ENCODE measurements at regions not wholly inside any gene's neighbourhood (a gene's known extent, or its start where the extent isn't known, plus 50 kb on each side); places are given as distances from the start of the nearest gene placed in this dataset.

- FAIRE-seq (no peak), DNase-seq (ENCODE audit: insufficient read length, low spot score) (no peak)
- no peak for TF ChIP-seq TAF1 (IDR thresholded peaks at IDR 0.05; ENCODE audit: low read depth, low read length)
- no peak for TF ChIP-seq PAX5 (IDR thresholded peaks at IDR 0.05; ENCODE audit: insufficient read depth, low read length, severe bottlenecking)
- no peak for TF ChIP-seq SPI1 (IDR thresholded peaks at IDR 0.05; ENCODE audit: low read depth, low read length)
- TF ChIP-seq POU2F2 (IDR thresholded peaks at IDR 0.05; ENCODE audit: low read depth, low read length): no peak
- no peak for TF ChIP-seq POLR2A (IDR thresholded peaks at IDR 0.05; ENCODE audit: low read depth, low read length)
- TF ChIP-seq POLR2AphosphoS5 (IDR thresholded peaks at IDR 0.05; ENCODE audit: low read depth, low read length): no peak
Measured at GRCh38 chr19:32168111-32168510, 177.3 kb upstream of the ZNF507 start.

DNA sequence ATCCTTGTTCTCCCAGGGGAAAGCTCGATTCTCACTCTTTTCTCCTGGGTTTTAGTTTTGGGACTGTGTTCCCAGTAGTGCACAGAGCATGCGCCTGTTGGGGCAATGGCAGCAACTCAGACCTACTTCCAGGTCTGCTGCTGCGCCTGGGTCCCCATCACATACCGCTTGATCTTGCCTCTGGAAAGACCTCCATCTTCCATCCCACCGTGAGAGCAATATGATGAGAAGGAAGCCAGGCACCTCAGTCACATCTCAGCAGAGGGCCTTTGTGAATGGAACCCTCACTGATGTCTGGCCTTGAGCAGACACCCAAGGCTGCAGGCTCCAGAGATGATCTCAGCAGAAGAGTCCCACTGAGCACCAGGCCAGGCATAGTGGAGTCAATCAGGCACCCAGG lies 176.8 kb upstream of the ZNF507 start:
- DNase-seq (ENCODE audit: insufficient read length, low spot score) (no peak), FAIRE-seq (no peak)
- TF ChIP-seq PAX5 (IDR thresholded peaks at IDR 0.05; ENCODE audit: insufficient read depth, low read length, severe bottlenecking) (no peak), POU2F2 (IDR thresholded peaks at IDR 0.05; ENCODE audit: low read depth, low read length) (no peak), TAF1 (IDR thresholded peaks at IDR 0.05; ENCODE audit: low read depth, low read length) (no peak), POLR2AphosphoS5 (IDR thresholded peaks at IDR 0.05; ENCODE audit: low read depth, low read length) (no peak), SPI1 (IDR thresholded peaks at IDR 0.05; ENCODE audit: low read depth, low read length) (no peak), POLR2A (IDR thresholded peaks at IDR 0.05; ENCODE audit: low read depth, low read length) (no peak)

GRCh38 chr19:32171719-32172151 lies 173.7 kb upstream of the ZNF507 start:
- TF ChIP-seq POLR2A (IDR thresholded peaks at IDR 0.05; ENCODE audit: low read depth, low read length): no peak
- no peak for TF ChIP-seq POLR2AphosphoS5 (IDR thresholded peaks at IDR 0.05; ENCODE audit: low read depth, low read length)
- no peak for TF ChIP-seq POU2F2 (IDR thresholded peaks at IDR 0.05; ENCODE audit: low read depth, low read length)
- no peak for TF ChIP-seq SPI1 (IDR thresholded peaks at IDR 0.05; ENCODE audit: low read depth, low read length)
- no peak for FAIRE-seq
- no peak for DNase-seq (ENCODE audit: insufficient read length, low spot score)

DNA sequence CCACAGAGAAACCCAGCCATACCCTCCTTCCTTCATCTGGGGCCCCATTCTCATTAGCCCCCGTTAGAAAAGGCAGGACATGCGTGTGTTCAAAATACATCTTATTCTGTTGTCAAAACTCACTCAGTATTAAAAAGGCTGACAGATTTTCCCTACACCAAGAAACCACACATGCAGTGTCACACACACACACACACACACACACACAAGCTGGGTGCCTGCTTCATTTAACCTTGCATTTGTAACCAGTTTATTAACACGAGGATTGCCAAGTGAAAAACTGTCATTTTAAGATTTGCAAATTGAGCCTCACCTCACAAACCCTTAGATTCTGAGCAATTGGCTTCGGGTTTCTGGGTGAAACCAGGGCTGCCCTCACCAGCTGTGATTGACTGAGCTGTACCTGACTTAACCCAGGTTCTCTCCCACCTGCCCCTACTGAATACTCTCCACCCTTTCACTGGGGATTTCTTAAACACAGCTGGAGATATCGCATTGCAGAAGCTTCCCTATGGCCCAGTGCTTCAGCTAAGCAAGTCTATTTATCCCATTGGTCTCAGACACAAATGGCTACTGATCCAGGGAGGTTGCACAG lies 172.7 kb upstream of the ZNF507 start:
- FAIRE-seq (no peak), DNase-seq (ENCODE audit: insufficient read length, low spot score) (no peak)
- no peak for TF ChIP-seq POLR2A (IDR thresholded peaks at IDR 0.05; ENCODE audit: low read depth, low read length)
- TF ChIP-seq POU2F2 (IDR thresholded peaks at IDR 0.05; ENCODE audit: low read depth, low read length): no peak
- no peak for TF ChIP-seq TAF1 (IDR thresholded peaks at IDR 0.05; ENCODE audit: low read depth, low read length)
- no peak for TF ChIP-seq SPI1 (IDR thresholded peaks at IDR 0.05; ENCODE audit: low read depth, low read length)
- no peak for TF ChIP-seq PAX5 (IDR thresholded peaks at IDR 0.05; ENCODE audit: insufficient read depth, low read length, severe bottlenecking)
- TF ChIP-seq POLR2AphosphoS5 (IDR thresholded peaks at IDR 0.05; ENCODE audit: low read depth, low read length): no peak

- DNase-seq (ENCODE audit: insufficient read length, low spot score) (no peak), FAIRE-seq (no peak)
- TF ChIP-seq POU2F2 (IDR thresholded peaks at IDR 0.05; ENCODE audit: low read depth, low read length): no peak
- TF ChIP-seq SPI1 (IDR thresholded peaks at IDR 0.05; ENCODE audit: low read depth, low read length): no peak
- TF ChIP-seq TAF1 (IDR thresholded peaks at IDR 0.05; ENCODE audit: low read depth, low read length): no peak
Measured at GRCh38 chr19:32173836-32174235, 171.6 kb upstream of the ZNF507 start.

GRCh38 chr19:32174386-32175113 lies 170.9 kb upstream of the ZNF507 start:
- no peak for FAIRE-seq
- no peak for DNase-seq (ENCODE audit: insufficient read length, low spot score)
- TF ChIP-seq POLR2AphosphoS5 (IDR thresholded peaks at IDR 0.05; ENCODE audit: low read depth, low read length) (no peak), POLR2A (IDR thresholded peaks at IDR 0.05; ENCODE audit: low read depth, low read length) (no peak), TAF1 (IDR thresholded peaks at IDR 0.05; ENCODE audit: low read depth, low read length) (no peak), SPI1 (IDR thresholded peaks at IDR 0.05; ENCODE audit: low read depth, low read length) (no peak), POU2F2 (IDR thresholded peaks at IDR 0.05; ENCODE audit: low read depth, low read length) (no peak), PAX5 (IDR thresholded peaks at IDR 0.05; ENCODE audit: insufficient read depth, low read length, severe bottlenecking) (no peak)

DNA sequence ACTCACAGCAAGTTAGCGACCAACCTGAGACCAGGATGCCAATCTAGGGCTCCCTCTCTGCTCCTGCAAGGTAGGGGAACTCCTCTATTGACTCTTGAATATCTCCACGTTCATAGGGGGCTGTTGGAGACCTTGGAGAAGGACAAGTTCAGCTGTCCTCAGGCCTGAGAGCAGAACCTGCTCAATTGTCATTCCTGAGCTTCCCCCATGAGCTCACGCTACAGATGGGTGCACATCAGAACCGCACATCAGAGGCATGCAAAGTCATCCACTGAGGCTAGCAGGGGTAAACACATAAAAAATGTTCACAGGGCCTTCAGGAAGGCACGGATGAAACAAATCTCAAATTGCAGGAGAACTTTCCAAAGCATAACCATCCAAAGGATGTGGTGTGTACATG lies 168.8 kb upstream of the ZNF507 start:
- TF ChIP-seq PAX5 (IDR thresholded peaks at IDR 0.05; ENCODE audit: insufficient read depth, low read length, severe bottlenecking): no peak
- TF ChIP-seq POLR2AphosphoS5 (IDR thresholded peaks at IDR 0.05; ENCODE audit: low read depth, low read length): no peak
- FAIRE-seq (no peak), DNase-seq (ENCODE audit: insufficient read length, low spot score) (no peak)

DNA sequence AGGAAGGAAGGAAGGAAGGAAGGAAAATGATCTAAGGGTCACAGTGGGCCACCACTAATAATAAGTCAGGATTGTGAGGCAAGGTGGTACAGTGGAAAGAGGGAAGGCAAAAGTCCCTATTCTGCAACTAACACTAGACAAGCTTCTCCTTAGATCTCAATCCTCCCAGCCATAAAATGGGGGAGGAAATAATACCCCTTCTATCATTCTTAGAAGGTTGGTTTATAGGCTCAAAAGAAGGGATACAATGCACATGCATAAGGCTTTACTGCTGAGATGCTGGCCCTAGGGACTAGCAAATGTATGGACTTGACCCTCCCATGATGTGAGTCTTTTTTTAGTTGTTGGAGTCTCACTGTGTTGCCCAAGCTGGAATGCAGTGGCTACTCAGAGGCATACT lies 167.7 kb upstream of the ZNF507 start:
- TF ChIP-seq PAX5 (IDR thresholded peaks at IDR 0.05; ENCODE audit: insufficient read depth, low read length, severe bottlenecking): no peak
- no peak for TF ChIP-seq SPI1 (IDR thresholded peaks at IDR 0.05; ENCODE audit: low read depth, low read length)
- no peak for TF ChIP-seq POLR2A (IDR thresholded peaks at IDR 0.05; ENCODE audit: low read depth, low read length)
- no peak for FAIRE-seq
- DNase-seq (ENCODE audit: insufficient read length, low spot score): no peak

DNA sequence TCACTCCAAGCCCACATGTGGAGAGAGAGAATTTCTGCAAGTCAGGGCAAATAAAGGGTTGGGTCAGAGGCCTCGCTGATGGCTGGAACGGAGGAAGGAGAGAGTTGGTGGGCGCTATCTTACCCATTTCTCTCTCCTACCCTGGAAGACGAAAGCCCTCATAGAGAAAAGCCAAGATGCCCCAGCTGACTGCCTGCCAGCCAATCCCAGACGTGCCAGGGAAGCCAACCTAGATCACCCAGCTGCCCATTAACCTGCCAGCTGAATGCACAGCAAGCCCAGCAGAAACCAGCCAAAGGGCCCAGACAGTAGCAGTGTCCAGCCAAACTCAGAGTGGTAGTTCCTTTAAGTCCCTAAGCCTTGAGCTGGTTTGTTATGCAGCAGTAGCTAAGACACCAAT lies 167.0 kb upstream of the ZNF507 start:
- TF ChIP-seq POLR2A (IDR thresholded peaks at IDR 0.05; ENCODE audit: low read depth, low read length) (no peak), TAF1 (IDR thresholded peaks at IDR 0.05; ENCODE audit: low read depth, low read length) (no peak), POLR2AphosphoS5 (IDR thresholded peaks at IDR 0.05; ENCODE audit: low read depth, low read length) (no peak), SPI1 (IDR thresholded peaks at IDR 0.05; ENCODE audit: low read depth, low read length) (no peak), PAX5 (IDR thresholded peaks at IDR 0.05; ENCODE audit: insufficient read depth, low read length, severe bottlenecking) (no peak), POU2F2 (IDR thresholded peaks at IDR 0.05; ENCODE audit: low read depth, low read length) (no peak)
- no peak for DNase-seq (ENCODE audit: insufficient read length, low spot score)
- FAIRE-seq: no peak

GRCh38 chr19:32178956-32179355 lies 166.5 kb upstream of the ZNF507 start:
- DNase-seq (ENCODE audit: insufficient read length, low spot score) (no peak), FAIRE-seq (no peak)
- TF ChIP-seq PAX5 (IDR thresholded peaks at IDR 0.05; ENCODE audit: insufficient read depth, low read length, severe bottlenecking) (no peak), POLR2A (IDR thresholded peaks at IDR 0.05; ENCODE audit: low read depth, low read length) (no peak), POLR2AphosphoS5 (IDR thresholded peaks at IDR 0.05; ENCODE audit: low read depth, low read length) (no peak), POU2F2 (IDR thresholded peaks at IDR 0.05; ENCODE audit: low read depth, low read length) (no peak), SPI1 (IDR thresholded peaks at IDR 0.05; ENCODE audit: low read depth, low read length) (no peak), TAF1 (IDR thresholded peaks at IDR 0.05; ENCODE audit: low read depth, low read length) (no peak)
